Caco-2 (cell line): ENCODE measurements at regions not wholly inside any gene's neighbourhood (a gene's known extent, or its start where the extent isn't known, plus 50 kb on each side); places are given as distances from the start of the nearest gene placed in this dataset.

ENCODE experiments used
- BruUV-seq: library from RNA; stranded (reverse); fragments of 400-500 nt; replicated peaks from 2 replicates; lab custom pipeline; 2021; lab: Mats Ljungman, UMichigan
- CTCF ChIA-PET: fragments of 300-600 bp; sonication (Branson Sonifier 250); formaldehyde crosslinking; loops from one replicate; lab custom pipeline; 2022; ENCODE audit warnings: antibody characterized with exemption; lab: Charles Lee
- POLR2A ChIA-PET: fragments of 300-600 bp; sonication (Branson Sonifier 250); formaldehyde crosslinking; loops from one replicate; lab custom pipeline; 2022; ENCODE audit warnings: antibody characterized with exemption; lab: Charles Lee
- DNase-seq, 2 experiments: peaks; one replicate each; pipeline versions ENCODE4 v3.0.0 to v3.0.0-alpha.2; 2020 to 2022
- H3K27me3 ChIP-seq: replicated peaks from 2 replicates; pipeline ENCODE4 v1.6.0; 2011; ENCODE audit warnings: low read length; ENCODE audit not compliant: control insufficient read depth, insufficient read depth
- H3K36me3 ChIP-seq: 2 replicates; pipeline ENCODE4 v1.5.1; 2011; ENCODE audit warnings: low read length; ENCODE audit not compliant: control insufficient read depth, insufficient read depth
- H3K4me1 ChIP-seq: fragments of 250-450 bp; sonication (Bioruptor Pico); 2 replicates; pipeline ENCODE4 v1.5.1; 2020; ENCODE audit warnings: mild to moderate bottlenecking
- H3K4me3 ChIP-seq: 2 replicates; pipeline ENCODE4 v1.5.1; 2011; ENCODE audit warnings: low read depth, mild to moderate bottlenecking, control low read depth, low read length
- H3K9me3 ChIP-seq: fragments of 250-450 bp; sonication (Bioruptor Pico); 2 replicates; pipeline ENCODE4 v1.5.1; 2020; ENCODE audit warnings: mild to moderate bottlenecking, moderate library complexity
- H3K27ac Mint-ChIP-seq: one replicate; pipeline ENCODE4 v1.8.0; 2022; ENCODE audit warnings: mixed read lengths; ENCODE audit not compliant: unreplicated experiment
- H3K27me3 Mint-ChIP-seq: one replicate; pipeline ENCODE4 v1.8.0; 2022; ENCODE audit warnings: mixed read lengths; ENCODE audit not compliant: insufficient read depth, unreplicated experiment
- H3K36me3 Mint-ChIP-seq: one replicate; pipeline ENCODE4 v1.8.0; 2022; ENCODE audit warnings: mild to moderate bottlenecking, mixed read lengths; ENCODE audit not compliant: insufficient read depth, unreplicated experiment
- H3K4me1 Mint-ChIP-seq: one replicate; pipeline ENCODE4 v1.8.0; 2022; ENCODE audit warnings: low read depth, mixed read lengths; ENCODE audit not compliant: unreplicated experiment
- H3K4me3 Mint-ChIP-seq: one replicate; pipeline ENCODE4 v1.8.0; 2022; ENCODE audit warnings: mild to moderate bottlenecking, moderate library complexity, mixed read lengths; ENCODE audit not compliant: unreplicated experiment
- H3K9me3 Mint-ChIP-seq: one replicate; pipeline ENCODE4 v1.8.0; 2022; ENCODE audit warnings: mixed read lengths; ENCODE audit not compliant: unreplicated experiment
- intact Hi-C: fragments of 100-400 bp; cut with micrococcal nuclease; formaldehyde crosslinking; loops from one replicate; pipeline ENCODE4 v1.10.0; 2022; ENCODE audit not compliant: unreplicated experiment
- TF ChIP-seq, protein P1 (sequence below), 2 experiments: fragments of 200-600 bp in 1 of 2; IDR thresholded peaks; 1 replicate in 1 of 2; 2 replicates in 1 of 2; pipeline versions ENCODE4 v1.5.1 to v1.8.0; 2011 to 2022; ENCODE audit warnings: antibody characterized with exemption in 1 of 2, control low read depth in 1 of 2, inconsistent platforms in 1 of 2, low read depth in 1 of 2, low read length in 1 of 2, mild to moderate bottlenecking in 1 of 2, moderate library complexity in 1 of 2; ENCODE audit not compliant: insufficient read depth in 1 of 2, severe bottlenecking in 1 of 2, unreplicated experiment in 1 of 2

DNA sequence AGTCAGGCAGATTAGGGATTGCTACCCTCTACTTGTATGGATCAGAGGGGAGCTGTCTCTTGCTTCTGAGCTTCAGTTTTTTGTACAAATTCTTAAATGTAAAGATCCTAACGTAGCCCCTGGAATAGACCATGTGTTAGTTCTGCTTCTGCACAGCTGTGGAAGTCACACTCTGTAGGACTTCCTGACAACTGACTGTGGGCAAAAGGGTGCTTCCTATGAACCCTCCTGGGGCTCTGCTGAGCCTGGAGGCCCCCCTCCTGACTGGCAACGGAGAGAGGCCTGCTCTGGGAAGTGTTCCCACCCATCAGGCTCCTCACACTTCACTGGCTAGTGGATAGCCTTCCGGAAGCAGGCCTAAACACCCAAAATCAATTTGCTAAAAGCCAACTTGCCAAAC lies 131.0 kb downstream of the RPLP1 start:
- no peaks in the 10 kb centered on the region for H3K27me3 Mint-ChIP-seq
- intact Hi-C loops: no loop called here

DNA sequence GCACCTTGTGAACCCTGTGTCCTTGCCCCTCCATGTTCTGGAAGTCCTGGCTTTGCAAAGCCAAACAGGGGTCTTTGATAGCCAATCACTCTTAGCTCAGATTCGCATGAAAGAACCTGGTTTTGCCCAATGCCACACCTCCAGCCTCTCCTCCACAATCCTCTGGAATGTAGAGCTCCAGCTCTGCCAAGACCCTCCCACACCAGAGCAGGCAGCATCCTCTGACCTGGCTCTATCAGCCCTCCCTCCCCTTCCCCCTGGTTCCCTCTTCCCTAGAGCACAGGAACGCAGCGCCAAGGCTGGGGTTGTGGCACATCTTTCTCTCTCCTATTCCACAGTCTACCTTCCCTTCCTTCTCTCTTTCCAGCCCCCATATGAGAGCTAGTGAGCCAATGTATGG lies 133.3 kb downstream of the RPLP1 start:
- Mint-ChIP-seq H3K4me3 (no peak overlapping the region), H3K36me3 (no peaks in the 10 kb centered on the region), H3K27ac (no peak overlapping the region), H3K9me3 (no peaks in the 10 kb centered on the region), H3K4me1 (peaks cover under 1% of the 10 kb centered on the region), H3K27me3 (no peaks in the 10 kb centered on the region)
- Histone ChIP-seq H3K27me3 (no peaks in the 10 kb centered on the region; the same call in 1 of the 2 replicates), H3K4me3 (no peak overlapping the region), H3K36me3 (no peaks in the 10 kb centered on the region), H3K4me1 (peaks cover 3% of the 10 kb centered on the region), H3K9me3 (no peaks in the 10 kb centered on the region)
- POLR2A ChIA-PET: no interaction called here
- CTCF ChIA-PET: no interaction called here
- BruUV-seq: no TSS peak
- TF ChIP-seq, protein P1, sequence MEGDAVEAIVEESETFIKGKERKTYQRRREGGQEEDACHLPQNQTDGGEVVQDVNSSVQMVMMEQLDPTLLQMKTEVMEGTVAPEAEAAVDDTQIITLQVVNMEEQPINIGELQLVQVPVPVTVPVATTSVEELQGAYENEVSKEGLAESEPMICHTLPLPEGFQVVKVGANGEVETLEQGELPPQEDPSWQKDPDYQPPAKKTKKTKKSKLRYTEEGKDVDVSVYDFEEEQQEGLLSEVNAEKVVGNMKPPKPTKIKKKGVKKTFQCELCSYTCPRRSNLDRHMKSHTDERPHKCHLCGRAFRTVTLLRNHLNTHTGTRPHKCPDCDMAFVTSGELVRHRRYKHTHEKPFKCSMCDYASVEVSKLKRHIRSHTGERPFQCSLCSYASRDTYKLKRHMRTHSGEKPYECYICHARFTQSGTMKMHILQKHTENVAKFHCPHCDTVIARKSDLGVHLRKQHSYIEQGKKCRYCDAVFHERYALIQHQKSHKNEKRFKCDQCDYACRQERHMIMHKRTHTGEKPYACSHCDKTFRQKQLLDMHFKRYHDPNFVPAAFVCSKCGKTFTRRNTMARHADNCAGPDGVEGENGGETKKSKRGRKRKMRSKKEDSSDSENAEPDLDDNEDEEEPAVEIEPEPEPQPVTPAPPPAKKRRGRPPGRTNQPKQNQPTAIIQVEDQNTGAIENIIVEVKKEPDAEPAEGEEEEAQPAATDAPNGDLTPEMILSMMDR (IDR thresholded peaks at IDR 0.05; ENCODE audit: insufficient read depth in 1 of 2, low read depth in 1 of 2, low read length in 1 of 2, severe bottlenecking in 1 of 2, unreplicated experiment in 1 of 2): no peak
- DNase-seq: no peak
- intact Hi-C loops: no loop called here

More for the DNA sequence above, 131.0 kb downstream of the RPLP1 start:
- no peaks in the 10 kb centered on the region for H3K9me3 ChIP-seq
- ChIA-PET POLR2A (no interaction called here), CTCF (no interaction called here)
- H3K4me3 Mint-ChIP-seq: no peak overlapping the region
- TF ChIP-seq, protein P1 (IDR thresholded peaks at IDR 0.05; ENCODE audit: insufficient read depth in 1 of 2, low read depth in 1 of 2, low read length in 1 of 2, severe bottlenecking in 1 of 2, unreplicated experiment in 1 of 2): no peak
- H3K4me1 ChIP-seq: no peaks in the 10 kb centered on the region; the same call in 1 of the 2 replicates
- H3K36me3 Mint-ChIP-seq: no peaks in the 10 kb centered on the region
- no peaks in the 10 kb centered on the region for H3K36me3 ChIP-seq
- H3K27me3 ChIP-seq: no peaks in the 10 kb centered on the region; the same call in 1 of the 2 replicates
- no peak overlapping the region for H3K27ac Mint-ChIP-seq
- no peaks in the 10 kb centered on the region for H3K4me1 Mint-ChIP-seq
- H3K4me3 ChIP-seq: no peak overlapping the region
- no TSS peak for BruUV-seq
- H3K9me3 Mint-ChIP-seq: no peaks in the 10 kb centered on the region
- DNase-seq: no peak

DNA sequence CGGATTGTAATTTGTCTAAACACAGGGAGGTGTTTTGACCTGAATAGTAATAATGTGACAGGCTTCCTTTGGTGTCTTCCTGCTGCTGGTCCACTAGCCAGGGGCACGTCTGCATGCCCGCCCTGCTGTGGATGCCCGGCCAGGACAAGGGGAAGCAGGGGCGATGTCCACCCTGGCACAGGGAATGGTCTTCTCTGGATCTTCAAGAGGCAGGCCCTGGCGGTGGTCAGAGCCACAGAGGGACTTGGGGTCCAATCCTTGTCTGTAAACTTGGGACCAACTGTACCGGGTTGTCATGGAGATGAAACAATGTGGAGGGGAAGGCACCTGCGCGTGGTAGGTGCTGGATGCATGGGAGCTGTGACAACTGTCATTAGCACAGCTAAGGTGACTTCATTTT lies 134.1 kb downstream of the RPLP1 start:
- DNase-seq: no peak
- CTCF ChIA-PET: no interaction called here
- Mint-ChIP-seq H3K36me3 (no peaks in the 10 kb centered on the region), H3K9me3 (no peaks in the 10 kb centered on the region), H3K4me3 (no peak overlapping the region), H3K4me1 (peaks cover 7% of the 10 kb centered on the region), H3K27me3 (no peaks in the 10 kb centered on the region), H3K27ac (no peak overlapping the region)
- Histone ChIP-seq H3K4me1 (peaks cover 11% of the 10 kb centered on the region), H3K9me3 (no peaks in the 10 kb centered on the region), H3K27me3 (no peaks in the 10 kb centered on the region; the same call in 1 of the 2 replicates), H3K4me3 (no peak overlapping the region), H3K36me3 (no peaks in the 10 kb centered on the region)
- intact Hi-C loops: no loop called here
- no TSS peak for BruUV-seq
- TF ChIP-seq, protein P1 (IDR thresholded peaks at IDR 0.05; ENCODE audit: insufficient read depth in 1 of 2, low read depth in 1 of 2, low read length in 1 of 2, severe bottlenecking in 1 of 2, unreplicated experiment in 1 of 2): no peak
- POLR2A ChIA-PET: no interaction called here
